ENCODE measurements at regions not wholly inside any gene's neighbourhood (a gene's known extent, or its start where the extent isn't known, plus 50 kb on each side); places are given as distances from the start of the nearest gene placed in this dataset.

- TF ChIP-seq, protein P1, sequence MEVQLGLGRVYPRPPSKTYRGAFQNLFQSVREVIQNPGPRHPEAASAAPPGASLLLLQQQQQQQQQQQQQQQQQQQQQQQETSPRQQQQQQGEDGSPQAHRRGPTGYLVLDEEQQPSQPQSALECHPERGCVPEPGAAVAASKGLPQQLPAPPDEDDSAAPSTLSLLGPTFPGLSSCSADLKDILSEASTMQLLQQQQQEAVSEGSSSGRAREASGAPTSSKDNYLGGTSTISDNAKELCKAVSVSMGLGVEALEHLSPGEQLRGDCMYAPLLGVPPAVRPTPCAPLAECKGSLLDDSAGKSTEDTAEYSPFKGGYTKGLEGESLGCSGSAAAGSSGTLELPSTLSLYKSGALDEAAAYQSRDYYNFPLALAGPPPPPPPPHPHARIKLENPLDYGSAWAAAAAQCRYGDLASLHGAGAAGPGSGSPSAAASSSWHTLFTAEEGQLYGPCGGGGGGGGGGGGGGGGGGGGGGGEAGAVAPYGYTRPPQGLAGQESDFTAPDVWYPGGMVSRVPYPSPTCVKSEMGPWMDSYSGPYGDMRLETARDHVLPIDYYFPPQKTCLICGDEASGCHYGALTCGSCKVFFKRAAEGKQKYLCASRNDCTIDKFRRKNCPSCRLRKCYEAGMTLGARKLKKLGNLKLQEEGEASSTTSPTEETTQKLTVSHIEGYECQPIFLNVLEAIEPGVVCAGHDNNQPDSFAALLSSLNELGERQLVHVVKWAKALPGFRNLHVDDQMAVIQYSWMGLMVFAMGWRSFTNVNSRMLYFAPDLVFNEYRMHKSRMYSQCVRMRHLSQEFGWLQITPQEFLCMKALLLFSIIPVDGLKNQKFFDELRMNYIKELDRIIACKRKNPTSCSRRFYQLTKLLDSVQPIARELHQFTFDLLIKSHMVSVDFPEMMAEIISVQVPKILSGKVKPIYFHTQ (CRISPR knock-in tag; IDR thresholded peaks at IDR 0.05), result no peak
- TF ChIP-seq ZNF138 (CRISPR knock-in tag; conservative IDR thresholded peaks at IDR 0.05) (no peak), RELA (CRISPR knock-in tag; IDR thresholded peaks at IDR 0.05; ENCODE audit: borderline replicate concordance) (no peak), ZNF232 (CRISPR knock-in tag; IDR thresholded peaks at IDR 0.05) (no peak), JUN (CRISPR knock-in tag; IDR thresholded peaks at IDR 0.05) (no peak), GTF2I (CRISPR knock-in tag; conservative IDR thresholded peaks at IDR 0.05) (no peak), NR1H2 (CRISPR knock-in tag; IDR thresholded peaks at IDR 0.05) (no peak), TCF7 (CRISPR knock-in tag; IDR thresholded peaks at IDR 0.05; ENCODE audit: low read depth) (no peak)
- TF ChIP-seq, protein P2, sequence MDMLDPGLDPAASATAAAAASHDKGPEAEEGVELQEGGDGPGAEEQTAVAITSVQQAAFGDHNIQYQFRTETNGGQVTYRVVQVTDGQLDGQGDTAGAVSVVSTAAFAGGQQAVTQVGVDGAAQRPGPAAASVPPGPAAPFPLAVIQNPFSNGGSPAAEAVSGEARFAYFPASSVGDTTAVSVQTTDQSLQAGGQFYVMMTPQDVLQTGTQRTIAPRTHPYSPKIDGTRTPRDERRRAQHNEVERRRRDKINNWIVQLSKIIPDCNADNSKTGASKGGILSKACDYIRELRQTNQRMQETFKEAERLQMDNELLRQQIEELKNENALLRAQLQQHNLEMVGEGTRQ (CRISPR knock-in tag; IDR thresholded peaks at IDR 0.05), result no peak
These were observed 87.4 kb downstream of the RAMP3 start (continued) for GRCh38 chr7:45244981-45245380.

DNA sequence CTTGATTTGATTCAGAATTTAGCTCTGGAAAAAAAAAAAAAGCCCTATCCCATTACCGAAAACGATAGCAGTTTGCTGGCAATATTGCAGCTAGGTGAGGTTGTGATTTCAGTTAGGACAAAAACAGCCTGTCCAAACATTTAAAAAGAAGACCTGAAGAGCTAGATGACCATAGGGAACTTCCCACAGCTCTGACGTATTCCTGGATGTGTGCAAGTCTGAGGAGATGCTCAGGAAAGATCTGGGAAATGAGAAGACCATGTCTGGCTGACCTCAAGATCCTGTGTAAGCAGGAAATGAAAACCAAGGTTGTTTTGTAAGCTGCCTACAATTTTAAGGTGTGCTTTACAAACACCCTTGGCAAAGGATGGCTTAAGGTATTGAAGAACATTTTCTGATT is 88.7 kb downstream of the RAMP3 start:
- Mint-ChIP-seq H3K36me3 (no peaks in the 10 kb centered on the region), H3K27me3 (ENCODE audit: low read depth) (peaks cover 8% of the 10 kb centered on the region; the same call in 1 of the 2 replicates), H3K4me1 (no peaks in the 10 kb centered on the region), H3K4me3 (no peak overlapping the region), H3K9me3 (no peaks in the 10 kb centered on the region), H3K27ac (no peak overlapping the region)
- ChIA-PET POLR2A (no interaction called here), CTCF (interaction anchor here (1.0 to 3.6 kb wide), 2 partner anchors 14 to 29 kb away, joined by 3 to 14 read pairs; no protein-coding TSS in a partner anchor)
- ATAC-seq, result no peak
- no peak for DNase-seq (ENCODE audit: low spot score)
- TF ChIP-seq, protein P3, sequence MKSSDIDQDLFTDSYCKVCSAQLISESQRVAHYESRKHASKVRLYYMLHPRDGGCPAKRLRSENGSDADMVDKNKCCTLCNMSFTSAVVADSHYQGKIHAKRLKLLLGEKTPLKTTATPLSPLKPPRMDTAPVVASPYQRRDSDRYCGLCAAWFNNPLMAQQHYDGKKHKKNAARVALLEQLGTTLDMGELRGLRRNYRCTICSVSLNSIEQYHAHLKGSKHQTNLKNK (CRISPR knock-in tag; IDR thresholded peaks at IDR 0.05), result no peak
- no peak for TF ChIP-seq CDX4 (CRISPR knock-in tag; IDR thresholded peaks at IDR 0.05; ENCODE audit: borderline replicate concordance)
- no peak for TF ChIP-seq KAT7 (CRISPR knock-in tag; IDR thresholded peaks at IDR 0.05; ENCODE audit: borderline replicate concordance)
- no peak for TF ChIP-seq SOX15 (CRISPR knock-in tag; IDR thresholded peaks at IDR 0.05)

DNA sequence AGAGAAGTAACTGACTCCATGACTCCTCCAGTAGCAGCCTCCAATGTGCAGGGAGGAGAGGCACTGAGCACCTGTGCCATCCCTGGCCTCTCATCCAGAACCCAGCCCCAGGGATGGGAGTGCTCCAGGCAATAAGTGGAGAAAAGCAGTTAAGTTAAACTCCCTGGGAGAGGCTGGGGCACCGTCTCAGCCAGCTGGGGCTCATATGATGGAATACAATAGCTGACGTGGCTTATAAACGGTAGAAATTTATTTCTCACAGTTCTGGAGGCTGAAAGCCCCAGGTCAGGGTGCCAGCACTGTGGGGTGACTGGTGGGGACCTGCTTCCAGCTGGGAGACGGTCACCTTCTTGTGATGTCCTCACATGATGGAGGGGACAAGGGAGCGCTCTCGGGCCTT is 94.7 kb downstream of the RAMP3 start:
- Mint-ChIP-seq H3K27me3 (ENCODE audit: low read depth) (peaks cover 2% of the 10 kb centered on the region; the same call in 1 of the 2 replicates), H3K4me1 (no peaks in the 10 kb centered on the region), H3K9me3 (peaks cover 6% of the 10 kb centered on the region), H3K4me3 (no peak overlapping the region), H3K27ac (no peak overlapping the region), H3K36me3 (no peaks in the 10 kb centered on the region)
- CTCF ChIA-PET, result no interaction called here
- ATAC-seq, result no peak
- POLR2A ChIA-PET, result no interaction called here
- no peak for TF ChIP-seq NFATC4 (CRISPR knock-in tag; IDR thresholded peaks at IDR 0.05)
- no peak for TF ChIP-seq ZNF232 (CRISPR knock-in tag; IDR thresholded peaks at IDR 0.05)
- TF ChIP-seq ZBTB21 (CRISPR knock-in tag; IDR thresholded peaks at IDR 0.05; ENCODE audit: borderline replicate concordance), result no peak
- no peak for TF ChIP-seq JUN (CRISPR knock-in tag; IDR thresholded peaks at IDR 0.05)
- no peak for TF ChIP-seq STAT6 (CRISPR knock-in tag; conservative IDR thresholded peaks at IDR 0.05; ENCODE audit: low read depth)
- TF ChIP-seq, protein P4, sequence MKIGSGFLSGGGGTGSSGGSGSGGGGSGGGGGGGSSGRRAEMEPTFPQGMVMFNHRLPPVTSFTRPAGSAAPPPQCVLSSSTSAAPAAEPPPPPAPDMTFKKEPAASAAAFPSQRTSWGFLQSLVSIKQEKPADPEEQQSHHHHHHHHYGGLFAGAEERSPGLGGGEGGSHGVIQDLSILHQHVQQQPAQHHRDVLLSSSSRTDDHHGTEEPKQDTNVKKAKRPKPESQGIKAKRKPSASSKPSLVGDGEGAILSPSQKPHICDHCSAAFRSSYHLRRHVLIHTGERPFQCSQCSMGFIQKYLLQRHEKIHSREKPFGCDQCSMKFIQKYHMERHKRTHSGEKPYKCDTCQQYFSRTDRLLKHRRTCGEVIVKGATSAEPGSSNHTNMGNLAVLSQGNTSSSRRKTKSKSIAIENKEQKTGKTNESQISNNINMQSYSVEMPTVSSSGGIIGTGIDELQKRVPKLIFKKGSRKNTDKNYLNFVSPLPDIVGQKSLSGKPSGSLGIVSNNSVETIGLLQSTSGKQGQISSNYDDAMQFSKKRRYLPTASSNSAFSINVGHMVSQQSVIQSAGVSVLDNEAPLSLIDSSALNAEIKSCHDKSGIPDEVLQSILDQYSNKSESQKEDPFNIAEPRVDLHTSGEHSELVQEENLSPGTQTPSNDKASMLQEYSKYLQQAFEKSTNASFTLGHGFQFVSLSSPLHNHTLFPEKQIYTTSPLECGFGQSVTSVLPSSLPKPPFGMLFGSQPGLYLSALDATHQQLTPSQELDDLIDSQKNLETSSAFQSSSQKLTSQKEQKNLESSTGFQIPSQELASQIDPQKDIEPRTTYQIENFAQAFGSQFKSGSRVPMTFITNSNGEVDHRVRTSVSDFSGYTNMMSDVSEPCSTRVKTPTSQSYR (CRISPR knock-in tag; IDR thresholded peaks at IDR 0.05), result no peak
- no peak for TF ChIP-seq ZNF416 (CRISPR knock-in tag; IDR thresholded peaks at IDR 0.05)
- no peak for TF ChIP-seq FOXK1 (CRISPR knock-in tag; IDR thresholded peaks at IDR 0.05)
- no peak for TF ChIP-seq FOXJ3 (CRISPR knock-in tag; IDR thresholded peaks at IDR 0.05; ENCODE audit: borderline replicate concordance)
- TF ChIP-seq ATF1 (CRISPR knock-in tag; IDR thresholded peaks at IDR 0.05), result no peak
- DNase-seq (ENCODE audit: low spot score), result no peak

Measured in WTC11 (cell line).